Ishikawa (cell line): ENCODE measurements at regions not wholly inside any gene's neighbourhood (a gene's known extent, or its start where the extent isn't known, plus 50 kb on each side); places are given as distances from the start of the nearest gene placed in this dataset.

Experiments used
- CEBPB ChIP-seq: IDR thresholded peaks from 2 replicates; pipeline ENCODE4 v1.6.1; 2012
- CREB1 ChIP-seq: IDR thresholded peaks from 2 replicates; pipeline ENCODE4 v1.6.1; 2012; ENCODE audit warnings: low read depth
- EGR1 ChIP-seq: IDR thresholded peaks from 2 replicates; pipeline ENCODE4 v1.6.1; 2012
- EP300 ChIP-seq: IDR thresholded peaks from 2 replicates; pipeline ENCODE4 v1.6.1; 2012; ENCODE audit warnings: borderline replicate concordance
- FOXM1 ChIP-seq: IDR thresholded peaks from 2 replicates; pipeline ENCODE4 v1.6.1; 2012; ENCODE audit warnings: low read depth, borderline replicate concordance
- NFIC ChIP-seq: IDR thresholded peaks from 2 replicates; pipeline ENCODE4 v1.6.1; 2012
- RAD21 ChIP-seq: IDR thresholded peaks from 2 replicates; pipeline ENCODE4 v1.6.1; 2012; ENCODE audit warnings: low read depth
- TAF1 ChIP-seq: IDR thresholded peaks from 2 replicates; pipeline ENCODE4 v1.6.1; 2012; ENCODE audit warnings: low read depth, mild to moderate bottlenecking
- TCF12 ChIP-seq: IDR thresholded peaks from 2 replicates; pipeline ENCODE4 v1.6.1; 2012; ENCODE audit warnings: low read depth
- TEAD4 ChIP-seq: IDR thresholded peaks from 2 replicates; pipeline ENCODE4 v1.6.1; 2012
- YY1 ChIP-seq: IDR thresholded peaks from 2 replicates; pipeline ENCODE4 v1.6.1; 2012; ENCODE audit warnings: low read depth
- ZBTB7A ChIP-seq: IDR thresholded peaks from 2 replicates; pipeline ENCODE4 v1.6.1; 2012; ENCODE audit warnings: low read depth
- TF ChIP-seq, protein P1 (sequence below): IDR thresholded peaks from 2 replicates; pipeline ENCODE4 v1.6.1; 2012
- TF ChIP-seq, protein P2 (sequence below): IDR thresholded peaks from 2 replicates; pipeline ENCODE4 v1.6.1; 2012
- TF ChIP-seq, protein P3 (sequence below): IDR thresholded peaks from 2 replicates; pipeline ENCODE4 v1.6.1; 2012; ENCODE audit warnings: low read depth, mild to moderate bottlenecking

DNA sequence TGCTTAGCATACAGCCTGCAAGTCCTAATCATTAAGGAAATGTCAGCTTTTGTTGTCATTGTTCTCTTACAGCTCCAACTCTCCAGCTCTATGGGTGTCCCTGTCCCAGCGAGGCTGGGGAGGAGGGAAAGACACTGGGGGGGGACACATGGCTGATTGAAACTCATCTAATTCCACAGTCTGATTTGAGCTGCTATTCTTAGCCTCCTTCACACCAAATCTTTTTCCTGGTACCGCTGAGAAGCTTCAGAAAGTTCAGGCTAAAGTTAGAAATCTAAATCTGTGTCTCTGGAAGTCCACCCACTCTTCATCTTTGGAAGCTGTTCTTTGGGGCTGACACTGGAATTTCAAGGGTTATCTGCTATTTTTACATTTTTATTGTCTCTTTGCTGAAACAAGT, 61.3 kb upstream of the RASGRP1 start:
- TF ChIP-seq EGR1: no peak
- TF ChIP-seq YY1: no peak
- TF ChIP-seq RAD21: no peak
- TF ChIP-seq EP300: no peak
- no peak for TF ChIP-seq TAF1
- TF ChIP-seq, protein P1, sequence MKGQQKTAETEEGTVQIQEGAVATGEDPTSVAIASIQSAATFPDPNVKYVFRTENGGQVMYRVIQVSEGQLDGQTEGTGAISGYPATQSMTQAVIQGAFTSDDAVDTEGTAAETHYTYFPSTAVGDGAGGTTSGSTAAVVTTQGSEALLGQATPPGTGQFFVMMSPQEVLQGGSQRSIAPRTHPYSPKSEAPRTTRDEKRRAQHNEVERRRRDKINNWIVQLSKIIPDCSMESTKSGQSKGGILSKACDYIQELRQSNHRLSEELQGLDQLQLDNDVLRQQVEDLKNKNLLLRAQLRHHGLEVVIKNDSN: no peak
- TF ChIP-seq TCF12: no peak
- no peak for TF ChIP-seq CEBPB
- no peak for TF ChIP-seq TEAD4
- no peak for TF ChIP-seq ZBTB7A
- TF ChIP-seq, protein P2, sequence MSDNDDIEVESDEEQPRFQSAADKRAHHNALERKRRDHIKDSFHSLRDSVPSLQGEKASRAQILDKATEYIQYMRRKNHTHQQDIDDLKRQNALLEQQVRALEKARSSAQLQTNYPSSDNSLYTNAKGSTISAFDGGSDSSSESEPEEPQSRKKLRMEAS: no peak
- no peak for TF ChIP-seq CREB1

DNA sequence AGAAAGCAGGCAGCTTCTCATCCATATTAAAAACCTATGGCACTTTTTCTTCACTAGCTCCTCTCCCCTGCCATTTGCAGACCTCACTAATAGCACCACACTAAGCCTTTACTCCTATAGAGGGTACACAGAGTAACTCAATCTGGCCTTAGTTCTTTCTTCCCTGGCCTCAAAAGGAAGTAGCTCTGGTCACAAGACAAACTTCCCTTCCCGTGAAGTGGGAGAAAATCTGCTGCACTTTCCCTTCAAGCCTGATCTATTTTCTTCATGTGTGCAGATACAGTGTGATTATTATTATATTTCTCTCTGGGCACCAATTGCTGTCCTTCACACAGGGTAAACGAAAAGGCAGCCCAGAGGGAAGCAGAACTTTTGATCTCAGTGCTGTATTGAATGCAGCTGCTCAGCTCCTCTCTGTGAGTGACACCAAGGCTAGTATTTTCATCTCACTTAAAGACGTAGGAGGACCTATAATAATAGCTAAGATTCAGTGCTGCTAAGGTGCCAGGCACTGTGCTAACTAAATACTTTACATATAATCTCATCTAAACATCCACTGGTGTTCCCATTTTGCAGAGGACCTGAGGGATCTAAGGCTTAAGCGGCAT, 61.9 kb upstream of the RASGRP1 start:
- TF ChIP-seq NFIC (no peak), FOXM1 (no peak), YY1 (no peak), RAD21 (no peak), EGR1 (no peak), TCF12 (no peak), ZBTB7A (no peak)
- TF ChIP-seq, protein P3, sequence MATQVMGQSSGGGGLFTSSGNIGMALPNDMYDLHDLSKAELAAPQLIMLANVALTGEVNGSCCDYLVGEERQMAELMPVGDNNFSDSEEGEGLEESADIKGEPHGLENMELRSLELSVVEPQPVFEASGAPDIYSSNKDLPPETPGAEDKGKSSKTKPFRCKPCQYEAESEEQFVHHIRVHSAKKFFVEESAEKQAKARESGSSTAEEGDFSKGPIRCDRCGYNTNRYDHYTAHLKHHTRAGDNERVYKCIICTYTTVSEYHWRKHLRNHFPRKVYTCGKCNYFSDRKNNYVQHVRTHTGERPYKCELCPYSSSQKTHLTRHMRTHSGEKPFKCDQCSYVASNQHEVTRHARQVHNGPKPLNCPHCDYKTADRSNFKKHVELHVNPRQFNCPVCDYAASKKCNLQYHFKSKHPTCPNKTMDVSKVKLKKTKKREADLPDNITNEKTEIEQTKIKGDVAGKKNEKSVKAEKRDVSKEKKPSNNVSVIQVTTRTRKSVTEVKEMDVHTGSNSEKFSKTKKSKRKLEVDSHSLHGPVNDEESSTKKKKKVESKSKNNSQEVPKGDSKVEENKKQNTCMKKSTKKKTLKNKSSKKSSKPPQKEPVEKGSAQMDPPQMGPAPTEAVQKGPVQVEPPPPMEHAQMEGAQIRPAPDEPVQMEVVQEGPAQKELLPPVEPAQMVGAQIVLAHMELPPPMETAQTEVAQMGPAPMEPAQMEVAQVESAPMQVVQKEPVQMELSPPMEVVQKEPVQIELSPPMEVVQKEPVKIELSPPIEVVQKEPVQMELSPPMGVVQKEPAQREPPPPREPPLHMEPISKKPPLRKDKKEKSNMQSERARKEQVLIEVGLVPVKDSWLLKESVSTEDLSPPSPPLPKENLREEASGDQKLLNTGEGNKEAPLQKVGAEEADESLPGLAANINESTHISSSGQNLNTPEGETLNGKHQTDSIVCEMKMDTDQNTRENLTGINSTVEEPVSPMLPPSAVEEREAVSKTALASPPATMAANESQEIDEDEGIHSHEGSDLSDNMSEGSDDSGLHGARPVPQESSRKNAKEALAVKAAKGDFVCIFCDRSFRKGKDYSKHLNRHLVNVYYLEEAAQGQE: no peak
- TF ChIP-seq, protein P1: no peak

DNA sequence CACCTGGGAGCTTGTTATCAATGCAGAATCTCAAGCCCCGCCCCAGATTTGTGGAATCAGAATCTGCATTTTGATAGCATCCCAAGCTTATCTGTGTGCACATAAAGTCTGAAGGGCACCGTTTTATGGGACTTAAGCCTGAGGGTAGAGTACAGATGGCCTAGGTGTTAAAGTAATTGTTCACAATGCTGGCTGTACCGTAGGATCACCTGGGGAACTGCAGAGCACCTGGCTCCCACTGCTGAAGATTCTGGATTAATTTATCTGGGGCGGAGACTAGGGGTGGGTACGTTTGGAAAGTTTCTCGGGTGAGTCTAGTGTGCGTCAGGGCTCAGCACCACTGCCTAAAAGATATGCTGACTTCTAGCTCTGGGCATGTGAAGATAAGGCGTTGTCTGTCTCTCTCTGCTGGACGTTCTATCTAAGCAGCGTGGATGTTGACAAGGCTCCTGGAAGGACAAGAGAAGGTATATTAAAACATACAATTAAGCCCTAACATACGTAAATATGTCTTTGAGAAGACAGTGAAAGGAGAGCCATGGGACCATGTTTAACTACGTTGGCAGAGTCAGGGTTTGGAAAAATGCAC, 63.2 kb upstream of the RASGRP1 start:
- TF ChIP-seq NFIC: no peak
- TF ChIP-seq YY1: no peak
- no peak for TF ChIP-seq FOXM1
- TF ChIP-seq, protein P2: no peak
- TF ChIP-seq EGR1: no peak
- TF ChIP-seq CREB1: no peak
- TF ChIP-seq, protein P1: no peak
- no peak for TF ChIP-seq TAF1
- TF ChIP-seq CEBPB: no peak
- TF ChIP-seq ZBTB7A: no peak
- TF ChIP-seq RAD21: no peak
- TF ChIP-seq TCF12: no peak
- TF ChIP-seq TEAD4: no peak
- no peak for TF ChIP-seq EP300
- TF ChIP-seq, protein P3: no peak

DNA sequence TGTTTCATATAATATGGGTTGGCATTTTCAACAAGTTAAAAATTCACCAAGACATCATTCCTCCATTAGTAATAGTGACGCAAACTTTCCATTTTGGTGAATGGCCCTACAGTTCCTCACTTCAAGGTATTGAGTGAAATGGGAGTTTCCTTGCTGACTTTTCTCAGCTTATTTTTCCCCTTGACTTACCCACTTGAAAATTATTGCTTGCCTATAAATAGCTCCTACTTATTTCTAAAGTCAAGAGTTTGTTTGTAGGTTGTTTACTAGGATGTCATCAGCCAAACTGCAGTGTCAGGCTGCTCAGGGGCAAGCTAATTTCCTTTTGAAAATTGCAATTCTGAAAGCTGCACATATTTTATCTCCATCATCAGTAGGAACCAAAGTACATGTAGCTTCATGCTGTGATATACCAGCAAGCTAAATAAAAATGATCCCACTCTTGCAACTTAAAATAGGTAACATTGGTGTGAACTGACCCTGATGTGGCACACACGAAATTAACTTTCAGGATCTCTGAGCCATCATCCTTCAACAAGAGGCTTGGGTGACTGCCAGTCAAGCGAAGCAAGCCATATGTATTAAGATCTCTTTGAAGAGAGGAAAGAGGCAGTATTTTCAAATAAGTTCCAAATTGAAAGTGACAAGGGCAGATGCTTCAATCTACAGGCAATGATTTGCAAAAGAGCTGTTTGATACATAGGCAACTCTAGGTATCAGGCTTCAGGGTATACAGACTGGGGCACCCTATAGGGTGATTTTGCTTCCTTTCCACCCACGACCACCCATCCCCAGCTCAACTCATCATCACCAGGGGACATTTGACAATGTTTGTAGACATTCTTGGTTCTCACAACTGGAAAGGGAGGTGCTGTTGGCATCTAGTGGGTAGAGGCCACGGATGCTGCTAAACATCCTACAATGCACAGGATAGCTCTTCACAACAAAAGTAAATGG, 66.8 kb upstream of the RASGRP1 start:
- TF ChIP-seq CEBPB: no peak
- no peak for TF ChIP-seq FOXM1
- no peak for TF ChIP-seq CREB1
- TF ChIP-seq, protein P2: no peak
- no peak for TF ChIP-seq NFIC
- TF ChIP-seq TAF1: no peak
- TF ChIP-seq RAD21: no peak
- no peak for TF ChIP-seq TCF12
- TF ChIP-seq, protein P3: no peak
- no peak for TF ChIP-seq ZBTB7A
- TF ChIP-seq, protein P1: no peak
- TF ChIP-seq TEAD4: no peak
- no peak for TF ChIP-seq YY1
- TF ChIP-seq EP300: no peak
- no peak for TF ChIP-seq EGR1
